Lower lobe of right lung (tissue), 2 donors: ENCODE measurements at regions not wholly inside any gene's neighbourhood (a gene's known extent, or its start where the extent isn't known, plus 50 kb on each side); places are given as distances from the start of the nearest gene placed in this dataset.

Experiments
- ATAC-seq, 2 donors: fragments of 200-7000 bp; cut with Tn5 transposase; one replicate each; pipeline ENCODE4 v1.9.1; 2020 to 2022; ENCODE audit warnings: mild to moderate bottlenecking in 2 of 2, moderate library complexity in 2 of 2
- DNase-seq: peaks from one replicate; pipeline ENCODE4 v3.0.0-alpha.2; 2020
- H3K27ac ChIP-seq: fragments of 200-600 bp; one replicate; pipeline ENCODE4 v1.8.0; 2022
- H3K27me3 ChIP-seq: fragments of 200-600 bp; one replicate; pipeline ENCODE4 v1.8.0; 2022; ENCODE audit warnings: low read depth
- H3K36me3 ChIP-seq: fragments of 200-600 bp; one replicate; pipeline ENCODE4 v1.8.0; 2022; ENCODE audit warnings: mild to moderate bottlenecking
- H3K4me1 ChIP-seq: fragments of 200-600 bp; one replicate; pipeline ENCODE4 v1.8.0; 2022
- H3K4me3 ChIP-seq: fragments of 200-600 bp; one replicate; pipeline ENCODE4 v1.8.0; 2022; ENCODE audit warnings: mild to moderate bottlenecking
- H3K9me3 ChIP-seq: fragments of 200-600 bp; one replicate; pipeline ENCODE4 v1.8.0; 2022
- intact Hi-C: fragments of 100-400 bp; cut with DNase I; formaldehyde crosslinking; loops from one replicate; pipeline ENCODE4 v1.11.0; 2022
- TF ChIP-seq, protein P1 (sequence below): fragments of 200-600 bp; IDR thresholded peaks from one replicate; pipeline ENCODE4 v1.8.0; 2022; ENCODE audit warnings: antibody characterized with exemption, mild to moderate bottlenecking
- donor health status: DM: no; HTN: yes; CAD: no; lungs with severe emphysema.

DNA sequence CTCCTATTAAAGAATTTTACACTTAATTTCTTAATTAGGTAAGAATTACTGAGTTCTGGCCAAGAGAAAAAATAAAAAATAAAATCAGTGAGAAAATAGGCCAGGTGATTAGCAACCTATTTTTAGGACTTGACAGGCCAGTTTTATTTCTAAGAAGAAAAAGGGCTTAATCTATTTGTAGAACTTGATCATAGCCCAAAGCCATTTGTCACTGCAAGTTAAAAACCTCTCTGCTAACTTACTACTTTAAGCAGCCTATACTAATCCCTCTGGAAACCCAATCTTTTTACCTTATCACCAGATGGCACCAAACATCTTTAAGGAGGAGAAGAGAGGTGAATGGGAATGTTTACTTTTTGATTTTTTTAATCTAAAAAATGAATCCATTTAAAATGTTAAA is 222.1 kb upstream of the RHOBTB1 start:
- Histone ChIP-seq H3K4me3 (no peak overlapping the region), H3K27me3 (no peaks in the 10 kb centered on the region), H3K36me3 (no peaks in the 10 kb centered on the region), H3K9me3 (no peaks in the 10 kb centered on the region), H3K27ac (no peak overlapping the region), H3K4me1 (no peaks in the 10 kb centered on the region)
- DNase-seq (no peak), ATAC-seq (no peak)
- TF ChIP-seq, protein P1, sequence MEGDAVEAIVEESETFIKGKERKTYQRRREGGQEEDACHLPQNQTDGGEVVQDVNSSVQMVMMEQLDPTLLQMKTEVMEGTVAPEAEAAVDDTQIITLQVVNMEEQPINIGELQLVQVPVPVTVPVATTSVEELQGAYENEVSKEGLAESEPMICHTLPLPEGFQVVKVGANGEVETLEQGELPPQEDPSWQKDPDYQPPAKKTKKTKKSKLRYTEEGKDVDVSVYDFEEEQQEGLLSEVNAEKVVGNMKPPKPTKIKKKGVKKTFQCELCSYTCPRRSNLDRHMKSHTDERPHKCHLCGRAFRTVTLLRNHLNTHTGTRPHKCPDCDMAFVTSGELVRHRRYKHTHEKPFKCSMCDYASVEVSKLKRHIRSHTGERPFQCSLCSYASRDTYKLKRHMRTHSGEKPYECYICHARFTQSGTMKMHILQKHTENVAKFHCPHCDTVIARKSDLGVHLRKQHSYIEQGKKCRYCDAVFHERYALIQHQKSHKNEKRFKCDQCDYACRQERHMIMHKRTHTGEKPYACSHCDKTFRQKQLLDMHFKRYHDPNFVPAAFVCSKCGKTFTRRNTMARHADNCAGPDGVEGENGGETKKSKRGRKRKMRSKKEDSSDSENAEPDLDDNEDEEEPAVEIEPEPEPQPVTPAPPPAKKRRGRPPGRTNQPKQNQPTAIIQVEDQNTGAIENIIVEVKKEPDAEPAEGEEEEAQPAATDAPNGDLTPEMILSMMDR: no peak
- intact Hi-C loops: no loop called here

DNA sequence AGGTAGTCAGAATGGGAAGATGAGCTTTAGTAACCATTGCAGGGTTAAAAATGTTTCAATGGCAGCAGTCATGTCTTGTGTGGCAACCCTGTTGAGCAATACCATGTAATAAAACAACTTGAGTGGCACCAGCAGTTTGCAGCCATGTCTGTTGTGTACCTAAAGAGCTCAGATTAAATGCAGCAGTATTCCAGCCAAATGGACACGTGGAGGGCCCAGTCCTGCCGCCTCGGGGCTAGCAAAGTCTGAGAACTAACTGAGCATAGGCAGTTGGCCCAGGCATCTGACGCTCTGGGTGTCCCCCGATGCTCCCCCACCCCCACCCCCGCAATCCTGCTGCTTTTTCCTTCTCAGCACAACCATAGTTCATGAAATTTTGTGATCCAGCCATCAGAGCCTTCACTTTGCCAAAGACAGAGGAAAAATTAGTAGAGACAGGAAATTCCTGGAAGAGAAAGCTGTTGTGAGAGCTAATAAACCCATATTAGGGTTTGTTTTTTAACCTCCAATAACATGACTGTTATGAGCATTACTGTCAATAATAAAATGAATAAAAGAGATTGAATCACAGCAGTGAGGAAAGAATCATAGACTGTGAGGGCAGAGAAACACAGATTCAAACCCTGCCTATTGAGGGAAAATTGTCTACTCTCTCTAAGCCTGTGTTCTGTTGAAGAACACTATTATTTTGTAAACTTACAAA is 220.6 kb upstream of the RHOBTB1 start:
- Histone ChIP-seq H3K36me3 (no peaks in the 10 kb centered on the region), H3K27ac (no peak overlapping the region), H3K4me3 (no peak overlapping the region), H3K4me1 (no peaks in the 10 kb centered on the region), H3K9me3 (no peaks in the 10 kb centered on the region), H3K27me3 (no peaks in the 10 kb centered on the region)
- TF ChIP-seq, protein P1: no peak
- peak; percentile 66 to 74 for ATAC-seq
- intact Hi-C loops: no loop called here
- DNase-seq: peak; percentile 41

DNA sequence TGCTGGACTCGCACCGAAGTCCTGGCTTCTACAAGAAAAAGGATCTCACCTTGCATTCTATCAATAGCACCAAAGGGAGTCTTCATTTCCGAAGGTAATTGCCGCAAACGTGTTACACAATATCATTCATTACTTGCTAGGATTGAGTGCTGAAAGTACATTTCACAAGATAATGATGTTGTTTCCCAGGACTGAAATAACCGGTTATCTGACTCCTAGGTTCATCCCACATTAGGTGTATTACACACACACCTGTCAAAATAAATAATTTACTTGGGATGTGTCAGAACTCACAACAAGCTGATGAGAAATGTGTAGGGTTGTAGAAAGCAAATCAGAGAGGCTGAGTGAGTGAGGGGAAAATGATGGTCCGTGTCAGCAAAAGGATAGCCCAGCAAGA is 219.4 kb upstream of the RHOBTB1 start:
- ATAC-seq (no peak), DNase-seq (no peak)
- Histone ChIP-seq H3K36me3 (no peaks in the 10 kb centered on the region), H3K4me1 (no peaks in the 10 kb centered on the region), H3K27ac (no peak overlapping the region), H3K4me3 (no peak overlapping the region), H3K27me3 (no peaks in the 10 kb centered on the region), H3K9me3 (no peaks in the 10 kb centered on the region)
- intact Hi-C loops: no loop called here
- TF ChIP-seq, protein P1: no peak

DNA sequence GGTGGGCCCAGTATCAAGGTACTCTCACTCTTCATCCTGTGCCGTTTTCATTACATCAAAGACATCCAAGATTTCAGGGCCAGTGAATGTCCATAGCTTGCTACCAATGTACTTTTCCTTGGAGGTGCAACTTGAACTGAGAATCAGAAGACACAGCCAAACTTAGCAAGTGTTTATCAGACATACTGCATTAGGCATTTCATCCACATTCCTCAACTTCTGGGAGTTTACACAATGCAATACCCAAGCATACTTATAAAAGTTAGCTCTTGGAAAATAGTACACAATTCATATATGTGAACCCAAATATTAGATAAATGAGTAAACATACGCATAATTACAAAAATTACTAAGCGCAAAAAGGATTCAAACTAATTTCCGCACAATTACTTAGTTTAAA is 216.3 kb upstream of the RHOBTB1 start:
- Histone ChIP-seq H3K4me1 (peaks cover 8% of the 10 kb centered on the region), H3K9me3 (no peaks in the 10 kb centered on the region), H3K36me3 (no peaks in the 10 kb centered on the region), H3K4me3 (no peak overlapping the region), H3K27ac (no peak overlapping the region), H3K27me3 (no peaks in the 10 kb centered on the region)
- TF ChIP-seq, protein P1: no peak
- intact Hi-C loops: no loop called here
- ATAC-seq (no peak), DNase-seq (no peak)

DNA sequence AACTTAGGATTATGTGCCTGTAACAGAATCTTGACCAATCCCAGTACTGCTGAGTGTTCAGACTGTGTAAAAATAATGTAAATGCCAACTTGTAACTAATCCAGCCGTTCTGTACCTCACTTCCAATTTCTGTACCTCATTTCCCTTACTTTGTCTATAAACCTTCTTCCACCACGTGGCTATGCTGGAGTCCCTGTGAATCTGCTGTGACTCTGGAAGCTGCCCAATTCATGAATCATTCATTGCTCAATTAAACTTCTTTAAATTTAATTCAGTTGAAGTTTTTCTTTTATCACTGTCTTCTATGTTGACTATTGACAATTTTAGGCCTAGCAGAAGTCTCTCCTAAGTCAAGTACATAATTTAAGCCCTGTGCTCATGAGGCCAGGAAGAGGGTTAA is 215.3 kb upstream of the RHOBTB1 start:
- TF ChIP-seq, protein P1: no peak
- no peak overlapping the region for H3K4me3 ChIP-seq
- ATAC-seq (no peak), DNase-seq (no peak)
- intact Hi-C loops: no loop called here
- no peaks in the 10 kb centered on the region for H3K9me3 ChIP-seq
- H3K36me3 ChIP-seq: no peaks in the 10 kb centered on the region
- no peaks in the 10 kb centered on the region for H3K27me3 ChIP-seq
- H3K27ac ChIP-seq: no peak overlapping the region
- peaks cover 8% of the 10 kb centered on the region for H3K4me1 ChIP-seq
